ENCODE measurements at regions not wholly inside any gene's neighbourhood (a gene's known extent, or its start where the extent isn't known, plus 50 kb on each side); places are given as distances from the start of the nearest gene placed in this dataset.

- DNase-seq (ENCODE audit: low spot score) = no peak
Observed at GRCh38 chr20:6560978-6561377, 206.5 kb upstream of the BMP2 start.

- DNase-seq (ENCODE audit: low spot score) = no peak
Observed at GRCh38 chr20:6559791-6560190, 207.7 kb upstream of the BMP2 start.

GRCh38 chr20:6558341-6558740, 209.1 kb upstream of the BMP2 start:
- DNase-seq (ENCODE audit: low spot score) = no peak

- DNase-seq (ENCODE audit: low spot score) = no peak
Observed at GRCh38 chr20:6533761-6534479, 233.6 kb upstream of the BMP2 start.

- DNase-seq (ENCODE audit: low spot score) = no peak
Observed at GRCh38 chr20:6533351-6533750, 234.1 kb upstream of the BMP2 start.

- no peak for DNase-seq (ENCODE audit: low spot score)
Observed at GRCh38 chr20:6530779-6531315, 236.6 kb upstream of the BMP2 start.

GRCh38 chr20:6530254-6530653, 237.2 kb upstream of the BMP2 start:
- DNase-seq (ENCODE audit: low spot score) = no peak

- DNase-seq (ENCODE audit: low spot score) = no peak
Observed at GRCh38 chr20:6525447-6526303, 241.8 kb upstream of the BMP2 start.

- no peak for DNase-seq (ENCODE audit: low spot score)
Observed at GRCh38 chr20:6524305-6524704, 243.2 kb upstream of the BMP2 start.

- DNase-seq (ENCODE audit: low spot score) = no peak
Observed at GRCh38 chr20:6519556-6519955, 247.9 kb upstream of the BMP2 start.

GRCh38 chr20:6515261-6515660, 252.2 kb upstream of the BMP2 start:
- no peak for DNase-seq (ENCODE audit: low spot score)

GRCh38 chr20:6513599-6513998, 253.9 kb upstream of the BMP2 start:
- no peak for DNase-seq (ENCODE audit: low spot score)

- no peak for DNase-seq (ENCODE audit: low spot score)
Observed at GRCh38 chr20:6509374-6509773, 258.1 kb upstream of the BMP2 start.

- no peak for DNase-seq (ENCODE audit: low spot score)
Observed at GRCh38 chr20:6506906-6507305, 260.6 kb upstream of the BMP2 start.

GRCh38 chr20:6504826-6505225, 262.7 kb upstream of the BMP2 start:
- no peak for DNase-seq (ENCODE audit: low spot score)

GRCh38 chr20:6504179-6504578, 263.3 kb upstream of the BMP2 start:
- DNase-seq (ENCODE audit: low spot score) = no peak

GRCh38 chr20:6502999-6503398, 264.5 kb upstream of the BMP2 start:
- DNase-seq (ENCODE audit: low spot score) = no peak

- DNase-seq (ENCODE audit: low spot score) = no peak
Observed at GRCh38 chr20:6502219-6502618, 265.3 kb upstream of the BMP2 start.

- no peak for DNase-seq (ENCODE audit: low spot score)
Observed at GRCh38 chr20:6501061-6501460, 266.4 kb upstream of the BMP2 start.

GRCh38 chr20:6499566-6499965, 267.9 kb upstream of the BMP2 start:
- no peak for DNase-seq (ENCODE audit: low spot score)

GRCh38 chr20:6496874-6497273, 270.6 kb upstream of the BMP2 start:
- DNase-seq (ENCODE audit: low spot score) = no peak

- no peak for DNase-seq (ENCODE audit: low spot score)
Observed at GRCh38 chr20:6495907-6496306, 271.6 kb upstream of the BMP2 start.

Measured in hematopoietic multipotent progenitor cell treated with erythropoietin and hydrocortisone succinate and interleukin-3 and kit ligand, for 15 days (in vitro differentiated cells).